HG03095 (cell line): ENCODE measurements at regions not wholly inside any gene's neighbourhood (a gene's known extent, or its start where the extent isn't known, plus 50 kb on each side); places are given as distances from the start of the nearest gene placed in this dataset.
"Not testable (repeated sequence)": the region's sequence is repeated elsewhere in the genome, so short reads cannot be mapped to it uniquely, and the experiment has no call there.

Experiments
- ATAC-seq: cut with Tn5 transposase; IDR thresholded peaks from one replicate; pipeline ENCODE4 v1.9.1; 2021; ENCODE audit warnings: moderate library complexity; ENCODE audit not compliant: unreplicated experiment

- no peak for ATAC-seq
Measured at GRCh38 chr4:126544276-126544675, 1088.5 kb upstream of the INTU start.

DNA sequence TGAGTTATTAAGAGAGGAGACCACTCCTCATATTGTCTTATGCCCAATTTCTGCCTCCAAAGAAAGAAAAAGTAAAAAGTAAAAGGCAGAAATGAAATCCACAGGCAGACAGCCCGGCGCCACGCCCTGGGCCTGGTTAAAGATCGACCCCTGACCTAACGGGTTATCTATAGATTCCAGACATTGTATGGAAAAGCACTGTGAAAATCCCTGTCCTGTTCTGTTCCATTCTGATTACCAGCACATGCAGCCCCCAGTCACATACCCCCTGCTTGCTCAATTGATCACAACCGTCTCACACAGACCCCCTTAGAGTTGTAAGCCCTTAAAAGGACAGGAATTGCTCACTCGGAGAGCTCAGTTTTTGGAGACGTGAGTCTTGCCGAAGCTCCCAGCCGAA, 1086.6 kb upstream of the INTU start:
- ATAC-seq = not testable (repeated sequence)

DNA sequence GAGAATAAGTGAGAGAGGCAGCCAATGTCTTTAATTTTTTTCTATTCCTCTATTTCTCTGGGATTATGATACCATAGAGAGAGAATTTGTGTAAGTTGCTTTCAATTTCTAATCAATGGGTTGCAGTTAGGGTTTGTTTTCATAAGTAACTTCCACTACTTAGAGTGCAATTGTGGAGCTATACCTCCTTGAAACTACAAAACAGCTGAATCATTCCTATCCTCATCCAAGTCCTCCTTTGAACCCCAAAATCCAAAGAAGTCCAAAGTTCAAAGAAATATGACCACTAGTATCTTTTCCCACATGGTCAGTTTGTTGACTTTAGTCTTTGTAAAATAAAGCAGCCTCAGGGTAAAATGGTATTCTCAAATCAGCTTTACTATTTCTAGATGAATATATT, 1085.4 kb upstream of the INTU start:
- no peak for ATAC-seq

GRCh38 chr4:126548890-126549289, 1083.9 kb upstream of the INTU start:
- no peak for ATAC-seq

DNA sequence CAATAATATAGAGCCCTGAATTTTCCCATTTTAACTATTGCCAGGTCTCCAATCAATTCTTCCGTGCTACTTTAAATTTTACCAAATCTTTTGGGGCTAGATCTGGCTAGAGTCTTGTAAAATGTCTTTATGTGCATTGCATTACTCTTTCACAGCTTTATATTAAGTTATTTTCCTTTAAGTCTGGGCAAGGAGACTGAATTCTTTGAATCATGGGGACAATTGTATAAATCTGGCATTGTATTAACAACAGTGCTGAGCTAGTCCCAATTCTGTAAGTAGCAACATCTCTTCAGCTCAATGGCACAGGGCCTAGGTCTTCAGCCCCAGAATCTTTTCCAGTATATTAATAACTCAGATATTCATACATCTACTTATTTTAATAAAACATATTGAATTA, 1080.4 kb upstream of the INTU start:
- no peak for ATAC-seq

GRCh38 chr4:126553248-126553647, 1079.5 kb upstream of the INTU start:
- no peak for ATAC-seq

DNA sequence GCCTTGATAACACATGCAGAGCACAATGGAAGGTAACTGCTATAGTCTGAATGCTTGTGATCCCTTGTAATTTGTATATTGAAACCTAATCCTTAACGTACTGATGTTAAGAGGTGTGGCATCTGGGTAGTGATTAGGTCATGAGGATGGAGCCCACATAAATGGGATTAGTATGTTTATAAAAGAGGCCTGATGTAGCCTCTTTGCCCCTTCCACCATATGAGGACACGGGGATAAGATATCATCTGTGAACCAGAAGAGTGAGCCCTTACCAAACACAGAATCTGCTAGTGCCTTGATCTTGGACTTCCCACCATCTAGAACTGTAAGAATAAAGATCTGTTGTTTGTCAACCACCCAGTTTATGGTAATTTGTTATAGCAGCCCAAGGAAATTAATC, 1074.2 kb upstream of the INTU start:
- ATAC-seq = no peak

- ATAC-seq = no peak
Measured at GRCh38 chr4:126559961-126560360, 1072.8 kb upstream of the INTU start.

GRCh38 chr4:126560794-126561193, 1072.0 kb upstream of the INTU start:
- ATAC-seq = no peak

GRCh38 chr4:126563389-126563788, 1069.4 kb upstream of the INTU start:
- ATAC-seq = no peak

- no peak for ATAC-seq
Measured at GRCh38 chr4:126564283-126564854, 1068.4 kb upstream of the INTU start.

GRCh38 chr4:126568652-126569570, 1063.8 kb upstream of the INTU start:
- ATAC-seq = no peak

GRCh38 chr4:126572264-126572663, 1060.5 kb upstream of the INTU start:
- ATAC-seq = no peak

DNA sequence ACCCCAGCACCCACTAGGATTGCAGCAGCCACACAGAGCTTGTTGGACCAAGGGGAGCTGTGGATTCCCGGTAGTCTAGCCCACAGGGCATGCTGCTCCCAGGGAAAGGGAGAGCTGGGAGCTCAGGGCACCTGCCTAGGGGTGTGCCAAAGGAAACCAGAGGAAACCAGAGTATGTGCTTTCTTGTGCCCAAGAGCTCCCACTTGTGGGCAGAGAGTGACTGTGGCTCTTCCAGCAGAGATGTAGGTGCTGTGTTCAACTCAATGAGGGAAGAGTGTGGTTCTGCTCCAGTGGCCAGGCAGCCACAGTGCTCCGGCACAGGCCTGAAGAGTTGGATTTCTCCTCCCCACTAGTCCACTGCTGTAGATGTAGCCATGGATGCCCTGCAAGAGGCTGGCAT, 1050.0 kb upstream of the INTU start:
- no peak for ATAC-seq

- ATAC-seq = no peak
Measured at GRCh38 chr4:126583509-126583908, 1049.2 kb upstream of the INTU start.

GRCh38 chr4:126591583-126591982, 1041.2 kb upstream of the INTU start:
- no peak for ATAC-seq

DNA sequence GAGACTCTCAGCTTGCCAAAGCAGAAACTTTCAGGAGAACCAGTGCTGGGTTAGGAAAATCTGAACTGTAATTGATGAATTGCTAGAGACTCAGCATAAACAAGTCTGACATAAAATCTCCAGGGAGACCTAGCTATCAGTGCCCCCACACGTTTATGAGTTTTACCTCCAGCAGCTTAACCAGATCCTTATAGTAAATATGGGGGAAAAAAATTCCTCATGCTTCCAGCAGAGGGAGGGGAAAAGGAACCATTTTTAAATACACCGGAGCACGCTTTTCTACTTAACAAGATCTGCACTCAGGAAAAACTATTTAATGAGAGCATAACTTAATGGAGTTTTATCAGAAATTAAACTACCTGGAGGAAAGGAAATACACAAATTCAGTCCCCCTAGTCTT, 1040.7 kb upstream of the INTU start:
- no peak for ATAC-seq

DNA sequence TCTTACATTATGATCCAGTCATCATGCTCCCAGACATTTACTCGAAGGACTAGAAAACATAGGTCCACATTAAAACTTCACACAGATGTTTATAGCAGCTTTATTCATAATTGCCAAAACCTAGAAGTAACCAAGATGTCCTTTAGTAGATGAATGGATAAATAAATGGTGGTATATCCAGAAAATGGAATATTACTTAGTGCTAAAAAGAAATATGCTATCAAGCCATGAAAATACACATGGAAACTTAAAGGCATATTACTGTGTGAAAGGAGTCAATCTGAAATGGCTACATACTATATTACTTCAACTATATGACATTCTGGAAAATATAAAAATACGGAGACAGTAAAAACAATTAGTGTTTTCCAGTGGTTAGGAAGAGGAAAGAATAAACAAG, 1039.1 kb upstream of the INTU start:
- no peak for ATAC-seq

GRCh38 chr4:126595643-126596042, 1037.1 kb upstream of the INTU start:
- ATAC-seq = no peak

DNA sequence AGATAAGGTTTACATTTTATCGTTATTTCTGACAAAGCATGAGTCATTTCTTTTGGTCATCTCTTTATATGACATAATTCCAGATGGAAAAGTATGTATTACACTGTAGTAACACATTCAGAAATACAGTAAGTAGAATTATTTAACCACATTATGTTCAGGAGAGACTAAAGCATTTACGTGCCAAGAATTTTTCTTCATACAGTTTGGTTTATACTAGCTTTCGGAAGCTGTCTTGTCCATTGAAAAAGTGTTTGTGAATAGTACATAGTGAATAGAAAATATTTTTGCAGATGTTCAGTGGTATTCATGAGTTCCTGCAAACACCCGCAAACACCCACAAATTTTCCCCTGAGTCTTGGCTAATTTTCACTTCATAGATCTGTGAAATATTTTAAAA, 1033.0 kb upstream of the INTU start:
- no peak for ATAC-seq

GRCh38 chr4:126603210-126603609, 1029.5 kb upstream of the INTU start:
- no peak for ATAC-seq

GRCh38 chr4:126603825-126604224, 1028.9 kb upstream of the INTU start:
- ATAC-seq = no peak
